GM12864 (cell line): ENCODE measurements at regions not wholly inside any gene's neighbourhood (a gene's known extent, or its start where the extent isn't known, plus 50 kb on each side); places are given as distances from the start of the nearest gene placed in this dataset.
"Not testable (repeated sequence)": the region's sequence is repeated elsewhere in the genome, so short reads cannot be mapped to it uniquely, and the experiment has no call there.

Source experiments
- DNase-seq: peaks from one replicate; pipeline ENCODE4 v3.0.0-alpha.2; 2011; ENCODE audit warnings: low read depth
- H3K4me3 ChIP-seq: 2 replicates; pipeline ENCODE4 v1.5.1; 2011; ENCODE audit warnings: mild to moderate bottlenecking, low read depth, low read length, control low read depth
- TF ChIP-seq, protein P1 (sequence below): IDR thresholded peaks from 2 replicates; pipeline ENCODE4 v1.5.1; 2011; ENCODE audit warnings: low read depth, mild to moderate bottlenecking, moderate library complexity, low read length, control low read depth, inconsistent platforms; ENCODE audit errors: missing control alignments

DNA sequence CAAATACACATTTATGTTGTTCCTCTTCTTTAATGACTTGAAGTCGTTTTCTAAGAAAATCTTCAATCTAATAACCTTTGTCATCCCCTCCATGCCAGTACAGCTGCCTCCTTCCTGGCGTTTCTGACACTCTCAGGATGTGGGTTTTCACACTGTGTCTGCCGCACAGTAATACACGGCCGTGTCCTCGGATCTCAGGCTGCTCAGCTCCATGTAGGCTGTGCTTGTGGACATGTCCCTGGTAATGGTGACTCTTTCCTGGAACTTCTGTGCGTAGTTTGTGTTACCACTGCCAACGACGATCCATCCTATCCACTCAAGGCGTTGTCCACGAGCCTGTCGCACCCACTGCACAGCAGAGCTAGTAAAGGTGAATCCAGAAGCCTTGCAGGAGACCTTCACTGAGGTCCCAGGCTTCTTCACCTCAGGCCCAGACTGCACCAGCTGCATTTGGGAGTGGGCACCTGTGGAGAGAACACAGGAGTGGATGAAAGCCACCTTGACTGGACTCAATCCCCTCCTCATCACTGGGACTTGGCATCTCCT lies 1095.9 kb downstream of the TMEM121 start:
- no peak overlapping the region for H3K4me3 ChIP-seq
- TF ChIP-seq, protein P1, sequence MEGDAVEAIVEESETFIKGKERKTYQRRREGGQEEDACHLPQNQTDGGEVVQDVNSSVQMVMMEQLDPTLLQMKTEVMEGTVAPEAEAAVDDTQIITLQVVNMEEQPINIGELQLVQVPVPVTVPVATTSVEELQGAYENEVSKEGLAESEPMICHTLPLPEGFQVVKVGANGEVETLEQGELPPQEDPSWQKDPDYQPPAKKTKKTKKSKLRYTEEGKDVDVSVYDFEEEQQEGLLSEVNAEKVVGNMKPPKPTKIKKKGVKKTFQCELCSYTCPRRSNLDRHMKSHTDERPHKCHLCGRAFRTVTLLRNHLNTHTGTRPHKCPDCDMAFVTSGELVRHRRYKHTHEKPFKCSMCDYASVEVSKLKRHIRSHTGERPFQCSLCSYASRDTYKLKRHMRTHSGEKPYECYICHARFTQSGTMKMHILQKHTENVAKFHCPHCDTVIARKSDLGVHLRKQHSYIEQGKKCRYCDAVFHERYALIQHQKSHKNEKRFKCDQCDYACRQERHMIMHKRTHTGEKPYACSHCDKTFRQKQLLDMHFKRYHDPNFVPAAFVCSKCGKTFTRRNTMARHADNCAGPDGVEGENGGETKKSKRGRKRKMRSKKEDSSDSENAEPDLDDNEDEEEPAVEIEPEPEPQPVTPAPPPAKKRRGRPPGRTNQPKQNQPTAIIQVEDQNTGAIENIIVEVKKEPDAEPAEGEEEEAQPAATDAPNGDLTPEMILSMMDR = no peak
- no peak for DNase-seq

DNA sequence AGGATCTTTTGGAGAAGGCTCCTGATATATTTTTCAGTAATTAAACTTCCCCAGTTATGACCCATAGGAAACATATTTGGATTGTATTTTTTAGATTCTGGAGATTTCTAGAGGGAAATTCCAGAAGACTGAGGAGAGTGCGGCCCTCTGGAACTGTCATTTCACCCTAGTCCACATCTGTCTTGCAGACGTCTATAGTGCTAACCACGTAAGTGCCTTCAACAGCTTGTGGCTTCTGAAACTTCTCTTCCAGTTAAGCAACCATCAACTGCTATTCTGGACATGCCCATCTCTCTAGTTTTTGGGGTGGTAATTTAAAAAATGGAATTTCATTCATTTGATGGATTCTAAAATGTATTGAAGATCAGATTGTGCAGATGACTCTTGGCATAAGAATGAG lies 1098.8 kb downstream of the TMEM121 start:
- DNase-seq = no peak
- TF ChIP-seq, protein P1 = no peak
- no peak overlapping the region for H3K4me3 ChIP-seq

DNA sequence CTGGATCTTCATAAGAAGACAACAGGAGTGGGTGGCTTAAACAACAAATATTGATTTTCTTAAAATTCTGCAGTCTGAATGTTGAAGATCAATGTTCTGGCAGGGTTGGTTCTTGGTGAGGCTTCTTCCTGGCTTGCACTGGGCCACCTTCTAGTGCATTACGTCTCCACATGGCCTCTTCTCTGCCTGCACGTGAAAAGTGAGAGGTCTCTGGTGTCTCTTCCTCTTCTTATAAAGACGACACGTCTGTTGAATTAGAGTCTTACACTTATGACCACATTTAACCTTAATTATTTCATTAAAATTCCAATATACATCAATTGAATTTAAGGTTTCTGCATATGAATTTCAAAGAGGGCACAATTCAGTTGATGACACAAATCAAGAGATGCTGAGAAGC lies 1100.1 kb downstream of the TMEM121 start:
- not testable (repeated sequence) for H3K4me3 ChIP-seq, DNase-seq

DNA sequence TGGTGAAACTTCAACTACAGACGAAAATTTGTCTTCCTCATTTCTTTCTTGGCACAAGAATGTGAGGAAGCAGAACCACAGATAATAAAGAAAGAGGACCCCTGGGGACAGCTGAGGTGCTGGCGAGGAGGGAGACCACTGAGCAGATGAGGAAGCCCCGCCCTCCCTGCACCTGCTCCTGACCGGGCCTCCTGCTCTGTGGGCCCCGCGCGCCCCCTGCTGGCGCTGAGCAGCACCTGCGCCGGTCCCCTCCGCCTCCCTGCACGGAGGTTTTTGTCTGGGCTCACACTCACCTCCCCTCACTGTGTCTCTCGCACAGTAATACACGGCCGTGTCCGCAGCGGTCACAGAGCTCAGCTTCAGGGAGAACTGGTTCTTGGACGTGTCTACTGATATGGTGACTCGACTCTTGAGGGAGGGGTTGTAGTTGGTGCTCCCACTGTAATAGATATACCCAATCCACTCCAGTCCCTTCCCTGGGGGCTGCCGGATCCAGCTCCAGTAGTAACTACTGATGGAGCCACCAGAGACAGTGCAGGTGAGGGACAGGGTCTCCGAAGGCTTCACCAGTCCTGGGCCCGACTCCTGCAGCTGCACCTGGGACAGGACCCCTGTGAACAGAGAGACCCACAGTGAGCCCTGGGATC lies 1100.7 kb downstream of the TMEM121 start:
- not testable (repeated sequence) for H3K4me3 ChIP-seq, DNase-seq
- TF ChIP-seq, protein P1 = peak; percentile 80

DNA sequence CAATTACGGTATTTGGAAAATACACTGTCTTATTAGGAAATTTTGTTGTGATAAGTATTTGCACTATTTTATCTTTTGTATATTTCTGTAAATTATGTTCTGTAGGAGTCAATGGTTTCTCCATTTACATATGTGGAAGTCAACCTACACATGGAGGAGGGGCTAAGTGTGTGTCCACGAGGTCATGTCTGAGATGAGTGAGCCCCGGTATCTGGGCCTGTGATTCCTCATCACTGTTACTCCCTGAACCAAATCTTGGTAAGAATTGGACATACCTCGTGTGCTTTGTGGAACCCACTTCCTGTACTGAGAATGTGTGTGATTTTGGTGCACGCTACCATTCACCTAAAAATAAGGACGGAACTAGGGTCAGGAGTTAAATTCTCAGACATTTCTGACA lies 1105.5 kb downstream of the TMEM121 start:
- DNase-seq = no peak
- H3K4me3 ChIP-seq = no peak overlapping the region
- TF ChIP-seq, protein P1 = no peak

DNA sequence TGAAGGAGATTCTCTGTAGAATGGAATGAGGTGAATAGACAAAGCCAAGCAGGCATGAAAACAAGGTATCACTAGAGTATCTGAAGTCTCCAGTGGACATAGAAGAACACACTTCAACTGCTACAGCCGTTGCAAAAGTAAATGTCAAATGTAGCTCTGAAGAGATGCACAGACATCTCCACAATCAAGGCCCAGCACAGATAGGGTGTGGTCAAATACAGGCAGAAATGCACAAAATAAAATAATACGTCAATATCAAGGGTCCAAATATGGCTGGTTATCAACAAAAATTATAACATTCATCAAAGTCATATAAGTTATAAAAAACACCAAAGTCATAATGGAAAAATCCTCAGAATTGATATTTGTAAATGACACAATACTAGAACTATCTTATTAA lies 1107.3 kb downstream of the TMEM121 start:
- TF ChIP-seq, protein P1 = no peak
- DNase-seq = no peak
- H3K4me3 ChIP-seq = no peak overlapping the region

DNA sequence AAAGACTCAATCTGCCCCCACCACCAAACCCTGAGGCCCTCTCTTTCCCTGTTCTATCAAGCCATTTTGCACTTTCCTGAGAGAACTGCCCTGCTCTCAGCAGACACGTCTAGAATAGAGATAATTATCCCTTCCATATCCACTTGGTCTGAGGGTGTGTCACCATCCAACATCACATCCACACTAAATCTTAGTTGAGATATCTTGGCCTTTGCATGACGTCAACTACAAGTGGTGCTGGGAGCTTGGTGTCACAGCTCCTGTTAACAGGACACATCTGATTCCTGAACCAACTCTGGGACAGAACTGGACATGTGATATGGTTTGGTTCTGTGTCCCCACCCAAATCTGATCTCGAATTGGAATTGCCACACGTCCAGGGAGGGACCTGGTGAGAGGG lies 1109.2 kb downstream of the TMEM121 start:
- no peak overlapping the region for H3K4me3 ChIP-seq
- no peak for DNase-seq
- TF ChIP-seq, protein P1 = no peak
